HG02970 (cell line): ENCODE measurements at regions not wholly inside any gene's neighbourhood (a gene's known extent, or its start where the extent isn't known, plus 50 kb on each side); places are given as distances from the start of the nearest gene placed in this dataset.
"Not testable (repeated sequence)": the region's sequence is repeated elsewhere in the genome, so short reads cannot be mapped to it uniquely, and the experiment has no call there.

ENCODE experiments used
- ATAC-seq: cut with Tn5 transposase; IDR thresholded peaks from one replicate; pipeline ENCODE4 v1.9.1; 2021; ENCODE audit warnings: mild to moderate bottlenecking, moderate library complexity, moderate number of reproducible peaks; ENCODE audit not compliant: unreplicated experiment, low FRiP score

DNA sequence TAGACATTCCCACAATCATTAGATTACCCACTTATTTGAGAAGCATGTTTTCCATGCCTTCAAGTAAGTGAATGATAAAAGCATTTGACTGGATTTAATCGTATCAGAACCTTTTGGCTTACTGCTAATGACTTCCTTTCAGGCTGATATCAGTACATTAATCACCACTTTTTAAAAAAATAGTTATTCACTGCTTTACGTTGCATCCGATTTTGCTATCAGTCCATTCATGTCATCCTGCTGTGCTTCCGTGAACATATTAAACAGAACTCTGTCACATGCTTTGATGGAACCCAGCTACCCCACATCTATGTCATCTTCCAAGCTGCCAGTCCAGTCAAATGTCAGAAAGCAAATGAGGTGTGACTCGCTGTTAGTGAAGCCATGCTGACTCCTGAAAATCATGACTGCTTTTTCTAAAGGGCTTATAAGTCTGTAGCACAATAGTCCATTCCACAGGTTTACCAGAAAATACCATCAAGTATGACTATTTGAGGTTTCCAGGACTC is 440.9 kb downstream of the IRS2 start:
- no peak for ATAC-seq

DNA sequence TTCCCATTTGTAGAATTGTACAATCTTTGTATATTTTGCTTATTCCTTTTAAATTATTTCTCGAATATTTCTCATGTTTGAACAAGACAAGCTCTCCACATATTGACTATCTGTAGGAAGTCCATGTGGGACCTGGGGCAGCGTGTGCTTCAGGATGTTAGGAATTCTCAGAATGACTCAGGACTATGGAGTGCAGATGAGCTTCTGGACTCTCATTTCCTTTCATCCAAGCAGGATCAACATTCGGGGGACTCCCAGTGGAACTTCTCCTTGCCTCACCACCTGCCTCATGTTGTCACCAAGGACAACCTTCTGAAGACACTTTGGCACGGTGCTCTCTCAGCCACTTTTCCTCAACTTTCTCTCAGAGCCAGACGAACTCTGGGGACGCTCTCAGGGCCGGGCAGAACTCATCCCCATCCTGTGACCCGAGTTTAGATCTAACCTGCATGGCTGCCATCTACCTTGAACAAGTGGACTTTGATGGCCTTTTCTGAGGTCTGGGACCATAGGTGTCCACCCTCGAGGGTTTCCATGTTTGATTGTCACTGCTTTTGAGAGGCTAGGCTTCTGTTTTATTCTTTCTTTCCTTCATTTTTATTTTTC is 441.7 kb downstream of the IRS2 start:
- ATAC-seq = no peak

DNA sequence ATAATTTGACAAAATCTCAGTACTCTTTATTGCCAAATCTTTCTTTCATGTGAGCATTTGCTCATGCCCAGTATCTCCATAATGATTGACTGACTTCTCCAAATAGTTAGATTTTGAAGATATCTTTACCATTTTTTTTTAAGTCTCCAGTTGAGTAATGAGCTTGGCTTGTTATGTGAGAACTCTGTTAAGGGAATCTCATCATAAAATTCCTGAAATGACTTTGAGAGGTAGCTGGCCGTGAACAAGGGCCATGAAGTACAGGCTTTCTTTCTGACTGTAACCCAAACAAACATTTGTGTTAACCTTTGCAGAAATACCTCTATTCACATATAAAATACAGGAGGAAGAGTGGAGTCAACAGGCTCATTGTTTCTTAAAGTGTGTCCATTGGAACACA is 449.7 kb downstream of the IRS2 start:
- no peak for ATAC-seq

DNA sequence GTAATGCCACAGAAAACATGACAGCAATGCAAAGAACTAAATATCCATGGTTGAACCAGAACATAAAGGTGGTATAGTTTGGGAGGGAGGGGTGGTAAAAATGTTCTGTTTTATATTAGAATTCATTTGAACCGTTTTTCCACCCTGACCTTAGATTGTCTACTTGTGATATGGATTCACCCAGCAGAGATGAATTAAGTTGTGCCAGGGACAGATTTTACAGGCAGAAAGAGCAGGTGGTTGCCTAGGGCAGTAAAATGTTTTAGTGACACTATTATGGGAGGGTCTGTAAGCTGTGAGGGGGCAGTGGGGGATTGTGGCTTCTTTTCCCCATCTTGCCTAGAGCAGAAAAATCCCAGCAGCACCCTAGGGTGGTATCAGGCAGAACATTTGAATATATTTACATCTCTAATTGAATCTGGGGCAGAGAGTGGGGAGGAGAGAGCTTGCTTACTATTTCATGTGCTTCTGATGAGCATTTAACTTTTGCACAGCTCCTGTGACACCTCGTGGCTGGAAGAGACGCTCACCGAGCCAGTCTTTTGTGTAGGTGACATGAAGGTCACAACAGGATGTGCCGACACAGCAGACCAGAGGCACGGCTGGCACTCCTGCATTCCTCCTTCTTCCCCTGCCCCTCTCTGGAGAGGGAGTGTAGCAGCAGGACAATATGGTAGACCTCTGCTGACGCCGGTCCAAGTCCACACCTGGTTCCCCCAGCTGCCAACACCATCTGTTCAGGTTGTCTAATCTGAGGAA is 452.3 kb downstream of the IRS2 start:
- no peak for ATAC-seq

DNA sequence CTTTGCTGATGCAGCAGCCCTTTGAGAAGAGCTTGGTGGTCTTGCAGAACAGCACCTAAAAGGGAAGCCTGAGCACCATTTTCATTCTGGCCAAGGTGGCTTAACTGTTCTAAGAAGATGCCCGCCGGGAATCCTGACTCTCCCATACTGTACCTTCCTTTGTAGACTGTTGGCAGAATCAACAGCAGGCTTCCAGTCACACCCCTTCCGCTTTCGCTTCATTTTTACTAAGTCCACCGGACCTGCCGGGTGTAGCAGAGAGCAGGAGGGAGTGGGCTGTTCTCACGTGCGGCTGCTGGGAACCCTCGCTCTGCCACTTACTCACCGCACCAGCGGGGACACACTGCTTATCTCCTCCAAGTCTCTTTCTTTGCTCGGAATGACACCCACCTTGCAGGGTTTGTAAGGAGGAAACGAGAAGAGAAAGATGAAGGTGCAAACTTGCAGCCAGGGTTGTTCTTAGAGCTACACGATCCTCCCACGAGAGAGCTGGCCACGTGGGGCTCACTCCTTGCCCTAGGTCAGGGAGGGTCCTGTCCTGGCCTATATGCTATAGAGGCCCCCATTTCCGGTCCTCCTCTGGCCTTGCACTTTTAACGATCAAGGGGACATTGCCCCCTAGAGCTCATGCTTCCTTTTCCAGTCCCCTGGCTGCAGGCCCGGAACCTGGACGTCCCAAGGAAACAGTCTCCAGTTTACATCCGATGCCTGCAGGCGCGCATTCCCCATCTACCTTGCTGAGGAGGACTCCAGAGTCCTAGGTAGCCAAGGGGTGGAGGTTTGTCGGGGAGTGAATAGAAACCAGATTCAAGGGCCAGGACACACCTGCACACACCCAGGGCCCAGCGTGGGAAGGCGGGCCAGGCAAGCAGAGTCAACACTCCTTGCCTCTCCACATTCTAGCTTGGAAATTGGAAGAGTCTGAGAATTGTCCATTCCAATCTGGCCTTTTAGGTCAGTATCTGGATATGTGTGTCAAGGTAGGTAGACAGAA is 453.6 kb downstream of the IRS2 start:
- no peak for ATAC-seq

DNA sequence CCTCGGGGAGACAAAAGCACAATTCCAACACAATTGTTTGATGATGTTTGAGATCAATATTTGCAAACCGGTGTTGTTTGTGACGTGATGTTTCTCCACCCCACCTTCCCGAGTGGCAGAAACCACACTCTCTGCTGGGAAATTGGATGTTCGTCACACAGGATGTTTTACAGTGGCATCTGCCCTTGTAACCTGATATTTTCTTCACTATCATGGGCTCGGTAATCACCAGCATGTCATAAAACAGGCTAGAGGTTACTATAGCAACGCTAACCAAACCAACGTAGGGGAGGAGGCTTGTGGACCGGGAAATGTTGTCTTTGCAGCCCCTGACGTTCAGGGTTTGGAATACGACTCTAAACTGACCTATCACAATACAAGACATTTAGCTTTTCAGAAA is 454.5 kb downstream of the IRS2 start:
- no peak for ATAC-seq

DNA sequence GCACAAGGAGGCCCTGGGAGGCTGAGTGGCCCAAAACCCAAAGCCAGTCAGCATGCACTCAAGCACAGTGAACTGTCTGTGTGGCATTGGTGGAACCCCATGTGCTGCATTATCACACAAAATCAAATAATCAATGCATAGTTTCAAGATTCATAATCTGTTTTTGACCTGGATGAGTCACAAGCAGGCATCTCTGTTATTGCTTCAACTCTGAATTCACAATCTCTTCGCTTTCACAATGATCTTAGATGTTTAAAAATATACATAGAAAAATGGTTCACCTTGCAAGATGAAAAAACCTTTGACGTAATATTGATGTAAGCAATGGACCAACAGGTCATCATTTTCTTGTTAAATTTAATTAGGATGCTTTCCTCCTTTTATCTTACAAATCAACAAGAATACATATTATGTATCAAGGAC is 455.4 kb downstream of the IRS2 start:
- no peak for ATAC-seq

DNA sequence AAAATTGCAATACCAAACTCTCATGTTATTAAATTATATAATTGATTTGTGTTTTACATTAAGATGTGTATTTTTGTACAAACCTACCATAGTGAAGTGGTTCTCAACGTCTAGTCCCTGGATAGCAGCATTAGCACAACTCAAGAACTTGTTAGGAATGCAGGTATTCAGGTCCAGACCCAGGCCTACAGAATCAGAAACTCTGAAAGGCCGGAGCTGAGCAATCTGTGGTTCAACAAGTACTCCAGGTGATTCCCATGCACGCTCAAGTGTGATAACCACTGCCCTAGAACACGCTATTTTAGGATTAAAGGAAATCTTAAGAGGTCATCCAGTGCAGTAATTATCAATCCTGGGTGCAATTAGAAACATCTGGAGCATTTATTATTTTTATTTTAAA is 456.3 kb downstream of the IRS2 start:
- no peak for ATAC-seq

DNA sequence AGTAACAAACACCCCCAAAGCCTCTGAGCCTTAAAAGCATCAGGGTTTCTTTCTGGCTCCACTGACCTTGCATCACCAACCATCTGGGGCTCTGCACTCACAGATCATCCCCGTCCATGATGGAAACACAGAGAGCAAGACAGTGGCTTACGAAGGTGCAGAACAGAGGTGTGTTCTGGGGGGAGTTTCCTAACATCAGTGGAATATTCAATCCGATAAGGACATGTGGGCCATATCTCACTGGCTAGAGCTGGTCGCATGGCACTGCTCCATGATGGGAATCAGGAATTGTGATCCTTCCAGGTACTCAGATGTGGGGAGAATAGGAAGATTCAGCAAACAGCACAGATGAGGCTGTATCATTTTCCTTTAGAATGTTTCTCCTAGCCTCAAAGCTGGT is 457.2 kb downstream of the IRS2 start:
- no peak for ATAC-seq

DNA sequence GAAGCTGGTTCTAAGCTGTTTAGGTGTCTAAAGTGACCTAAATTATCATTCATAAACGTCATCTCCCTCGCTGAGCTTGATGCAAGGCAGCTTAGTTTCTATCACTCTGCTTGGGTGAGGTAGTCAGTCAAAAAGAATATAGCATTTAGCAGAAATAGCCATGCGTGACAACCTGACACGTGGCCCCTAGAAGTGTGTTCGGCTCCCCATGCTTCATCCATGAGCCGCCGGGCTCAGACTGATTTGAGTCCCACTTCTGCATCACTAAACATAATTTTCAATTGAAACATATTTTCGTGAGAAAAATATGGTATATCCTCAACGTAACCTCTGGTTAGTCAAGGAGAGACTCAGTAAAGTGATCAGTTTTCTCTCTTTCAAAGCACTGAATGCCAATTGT is 459.8 kb downstream of the IRS2 start:
- ATAC-seq = no peak

DNA sequence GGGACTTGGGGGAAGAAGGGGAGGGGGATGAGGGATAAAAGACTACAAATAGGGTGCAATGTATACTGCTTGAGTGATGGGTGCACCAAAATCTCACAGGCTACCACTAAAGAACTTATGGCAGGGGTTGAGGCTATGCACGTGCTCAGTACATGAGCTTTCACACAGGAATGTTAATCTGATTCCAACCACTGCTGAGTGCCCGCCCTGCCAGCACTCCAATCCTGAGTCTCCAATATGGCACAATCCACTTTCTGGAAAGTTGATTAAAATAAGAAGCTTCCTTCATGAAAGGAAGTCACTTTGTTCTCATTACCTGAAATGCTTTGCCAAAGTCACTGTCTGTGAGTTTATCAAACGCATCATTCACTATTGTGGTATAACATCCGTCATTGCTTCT is 463.0 kb downstream of the IRS2 start:
- no peak for ATAC-seq

DNA sequence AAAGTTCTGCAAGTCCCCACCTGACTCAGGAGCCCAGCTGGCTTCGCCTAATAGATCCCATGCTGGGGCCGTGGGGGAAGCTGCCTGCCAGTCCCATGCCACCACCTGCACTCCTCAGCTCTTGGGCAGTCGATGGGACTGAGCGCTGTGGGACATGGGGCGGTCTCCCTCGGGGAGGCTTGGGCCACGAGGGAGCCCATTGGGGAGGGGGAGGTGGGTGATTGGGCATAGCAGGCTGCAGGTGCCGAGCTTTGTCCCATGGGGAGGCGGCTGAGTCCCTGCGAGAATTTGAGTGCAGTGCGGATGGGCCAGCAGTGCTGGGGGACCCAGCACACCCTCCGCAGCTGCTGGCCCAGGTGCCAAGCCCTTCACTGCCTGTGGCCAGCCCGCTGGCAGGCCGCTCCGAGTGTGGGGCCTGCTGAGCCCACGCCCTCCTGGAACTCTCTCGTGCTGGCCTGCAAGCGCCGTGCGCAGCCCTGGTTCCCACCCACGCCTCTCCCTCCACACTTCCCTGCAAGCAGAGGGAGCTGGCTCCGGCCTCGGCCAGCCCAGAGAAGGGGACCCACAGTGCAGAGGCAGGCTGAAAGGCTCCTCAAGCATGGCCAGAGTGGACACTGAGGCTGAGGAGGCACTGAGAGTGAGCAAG is 467.3 kb downstream of the IRS2 start:
- ATAC-seq = no peak

DNA sequence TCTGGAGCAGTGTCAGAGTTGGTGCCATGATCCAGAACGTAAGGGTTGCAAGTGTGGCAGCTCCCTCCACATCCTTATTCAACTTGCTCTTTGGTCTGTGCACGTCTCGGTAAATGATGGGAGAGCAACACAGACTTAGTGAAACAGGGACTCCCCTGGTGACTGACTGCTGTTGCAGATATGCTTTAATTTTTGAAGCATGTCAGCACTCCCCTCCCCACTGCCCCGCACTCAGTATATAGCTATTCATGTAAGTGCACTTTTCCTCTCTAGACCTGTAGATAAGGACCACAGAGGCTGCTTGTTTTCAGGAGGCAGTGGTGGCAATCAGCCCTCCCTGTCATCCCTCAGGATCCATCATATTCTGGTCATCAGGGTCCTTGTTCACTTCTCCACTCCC is 470.9 kb downstream of the IRS2 start:
- ATAC-seq = no peak

DNA sequence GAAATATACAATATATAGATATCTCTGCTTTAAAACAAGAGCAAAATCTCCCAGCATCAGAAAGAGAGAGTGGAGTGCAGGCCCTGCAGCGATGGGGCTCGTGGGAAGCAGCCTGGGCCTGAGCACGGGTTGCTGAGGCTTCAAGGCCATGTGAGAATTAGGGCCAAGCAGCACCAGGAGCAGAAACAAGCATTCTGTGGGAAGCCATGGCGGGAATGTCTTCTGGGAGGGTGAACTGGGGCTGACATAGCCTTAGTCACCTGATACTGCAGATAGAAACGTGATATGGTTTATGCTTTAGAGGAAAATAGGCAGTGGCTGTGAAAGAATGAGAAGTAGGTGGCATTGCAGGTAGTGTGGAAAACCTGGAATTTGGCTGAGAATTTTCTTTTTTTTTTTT is 472.3 kb downstream of the IRS2 start:
- no peak for ATAC-seq

DNA sequence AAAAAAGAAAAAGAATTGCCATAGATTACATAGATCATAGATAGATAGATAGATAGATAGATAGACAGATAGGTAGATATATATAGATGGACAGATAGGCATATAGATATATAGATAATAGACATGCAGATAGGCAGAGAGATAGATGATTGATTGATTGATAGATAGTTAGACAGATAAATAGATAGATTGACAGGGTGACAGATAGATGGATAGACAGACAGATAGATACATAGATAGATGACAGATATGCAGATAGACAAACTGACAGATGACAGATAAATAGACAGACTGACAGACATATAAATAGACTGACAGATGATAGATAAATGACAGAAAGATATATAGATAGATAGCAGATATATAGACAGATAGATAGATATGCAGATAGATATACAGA is 474.0 kb downstream of the IRS2 start:
- ATAC-seq = no peak

DNA sequence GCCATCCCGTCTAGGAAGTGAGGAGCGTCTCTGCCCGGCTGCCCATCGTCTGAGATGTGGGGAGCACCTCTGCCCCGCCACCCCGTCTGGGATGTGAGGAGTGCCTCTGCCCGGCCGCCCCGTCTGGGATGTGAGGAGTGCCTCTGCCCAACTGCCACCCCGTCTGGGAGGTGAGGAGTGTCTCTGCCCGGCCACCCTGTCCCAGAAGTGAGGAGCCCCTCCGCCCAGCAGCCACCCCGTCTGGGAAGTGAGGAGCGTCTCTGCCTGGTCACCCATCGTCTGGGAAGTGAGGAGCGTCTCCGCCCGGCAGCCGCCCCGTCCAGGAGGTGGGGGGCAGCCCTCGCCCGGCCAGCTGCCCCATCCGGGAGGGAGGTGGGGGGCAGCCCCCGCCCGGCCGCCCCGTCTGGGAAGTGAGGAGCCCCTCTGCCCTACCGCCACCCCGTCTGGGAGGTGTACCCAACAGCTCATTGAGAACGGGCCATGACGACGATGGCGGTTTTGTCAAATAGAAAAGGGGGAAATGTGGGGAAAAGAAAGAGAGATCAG is 474.9 kb downstream of the IRS2 start:
- not testable (repeated sequence) for ATAC-seq

DNA sequence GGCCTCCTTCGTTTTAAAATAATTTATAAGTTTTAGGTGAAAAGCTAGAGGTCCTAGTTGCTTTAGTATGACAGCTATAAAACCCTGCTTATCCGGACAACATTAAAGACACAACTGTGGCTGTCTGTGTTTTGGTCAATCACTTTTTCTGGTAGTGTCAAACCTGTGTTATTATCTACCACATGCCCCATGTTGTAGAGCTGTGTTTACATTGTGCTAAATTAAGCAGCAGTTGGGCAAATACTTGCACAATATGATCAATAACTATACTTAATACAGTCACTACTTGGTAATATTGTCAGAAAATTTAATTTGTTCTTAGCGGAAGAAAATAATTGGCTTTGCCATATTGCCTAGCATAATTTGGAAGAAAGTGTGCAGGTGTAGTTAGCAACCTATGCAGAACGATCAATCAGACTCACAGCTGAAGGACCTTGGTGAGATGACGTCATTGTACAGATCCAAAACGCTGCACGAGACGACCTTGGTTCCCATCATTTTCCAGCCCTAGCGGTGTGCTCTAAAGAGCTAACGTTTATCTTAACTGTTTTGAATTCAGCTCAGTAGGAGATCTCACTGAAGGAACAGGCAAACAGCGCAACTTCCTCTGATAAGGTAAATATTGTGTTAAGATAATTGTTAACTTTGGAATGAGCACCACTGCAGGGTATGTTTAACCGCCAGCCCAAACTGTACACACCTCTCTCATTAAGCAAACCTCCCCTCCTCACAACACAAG is 476.6 kb downstream of the IRS2 start:
- ATAC-seq = no peak

DNA sequence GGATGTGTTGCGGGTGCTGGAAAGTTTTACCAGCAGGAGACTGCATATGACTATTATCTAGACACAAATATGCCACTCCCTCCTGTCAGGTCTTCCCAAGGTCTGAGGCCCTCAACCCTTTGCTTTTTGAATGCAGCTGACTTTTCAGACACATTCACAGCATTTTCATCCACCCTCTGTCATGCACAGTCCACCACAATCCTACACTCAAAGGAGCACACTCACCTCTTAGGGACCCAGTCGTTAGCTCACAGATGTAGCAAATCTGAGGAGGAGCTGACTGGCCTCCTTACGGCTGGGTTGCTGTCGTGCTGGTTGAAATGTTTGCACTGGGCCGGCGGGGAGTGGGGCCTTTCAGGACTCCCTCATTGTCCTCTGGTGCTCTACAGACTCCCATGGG is 479.4 kb downstream of the IRS2 start:
- ATAC-seq = no peak

DNA sequence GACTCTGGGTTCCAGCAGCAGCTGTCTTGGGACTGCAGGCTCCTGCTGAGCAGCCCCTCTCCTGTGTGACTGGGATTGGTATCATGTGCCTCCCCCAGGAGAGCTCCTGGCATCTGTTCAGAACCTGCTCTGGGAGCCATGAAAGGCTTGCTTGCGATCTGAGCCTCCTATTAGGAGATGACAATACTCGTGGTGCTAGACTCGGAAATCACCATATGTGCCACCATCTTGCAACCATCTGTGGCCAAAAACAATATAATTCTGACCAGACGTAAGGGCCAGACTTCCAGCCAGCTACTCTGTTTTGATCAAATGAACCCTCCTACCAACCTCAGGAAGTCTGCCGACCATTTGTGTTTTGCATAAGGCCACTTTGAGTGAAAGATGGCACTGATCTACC is 484.7 kb downstream of the IRS2 start:
- no peak for ATAC-seq

DNA sequence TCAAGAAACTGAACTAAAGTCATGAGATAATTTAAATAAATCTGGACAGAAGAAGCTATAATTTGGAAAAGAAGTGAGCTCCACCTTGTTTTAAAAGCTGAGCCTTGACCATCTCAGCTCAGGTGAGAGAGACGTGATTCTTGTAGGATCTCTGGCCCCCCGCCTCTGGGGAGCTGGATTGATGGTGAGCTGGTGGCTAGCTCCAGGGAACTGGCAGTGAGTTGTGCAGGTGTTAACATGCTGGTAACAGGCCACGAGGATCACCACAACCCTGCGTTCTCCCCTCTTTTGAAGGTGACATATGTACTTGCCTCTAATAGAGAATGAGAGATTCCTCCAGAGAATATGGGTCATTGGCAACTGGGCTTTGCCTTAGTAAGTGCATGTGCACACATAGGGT is 485.1 kb downstream of the IRS2 start:
- no peak for ATAC-seq
